Prostate gland (tissue), 2 donors: ENCODE measurements at regions not wholly inside any gene's neighbourhood (a gene's known extent, or its start where the extent isn't known, plus 50 kb on each side); places are given as distances from the start of the nearest gene placed in this dataset.

Experiments
- DNase-seq: peaks from one replicate; pipeline ENCODE4 v3.0.0-alpha.2; 2019; ENCODE audit warnings: low spot score
- H3K27ac ChIP-seq, 2 donors: fragments of 200-600 bp; sonication (generic); 2 replicates each; pipeline ENCODE4 v1.5.1; 2017 to 2019
- H3K27me3 ChIP-seq: fragments of 200-600 bp; sonication (generic); replicated peaks from 2 replicates; pipeline ENCODE4 v1.5.1; 2019; ENCODE audit not compliant: insufficient read depth
- H3K36me3 ChIP-seq, 2 donors: fragments of 200-600 bp; sonication (generic); 1 replicate in 1 of 2; 2 replicates in 1 of 2; pipeline versions ENCODE4 v1.5.1 to v1.8.1; 2017 to 2019
- H3K4me1 ChIP-seq: fragments of 200-600 bp; sonication (generic); replicated peaks from 2 replicates; pipeline ENCODE4 v1.5.1; 2019
- H3K4me3 ChIP-seq, 2 donors: fragments of 200-600 bp; sonication (generic); 2 replicates each; pipeline ENCODE4 v1.5.1; 2017 to 2019
- H3K9me3 ChIP-seq: fragments of 200-600 bp; sonication (generic); 2 replicates; pipeline ENCODE4 v1.5.1; 2017
- CTCF ChIP-seq, 4 experiments: fragments of 200-600 bp in 2 of 4; fragments of 450-650 bp in 2 of 4; sonication (generic) in 2 of 4; IDR thresholded peaks; 1 replicate in 3 of 4; 2 replicates in 1 of 4; pipeline ENCODE4 v1.5.1; 2016 to 2019; ENCODE audit warnings: antibody characterized with exemption in 4 of 4, mild to moderate bottlenecking in 2 of 4, moderate library complexity in 2 of 4
- POLR2A ChIP-seq: fragments of 450-650 bp; IDR thresholded peaks from one replicate; pipeline ENCODE4 v1.6.1; 2016; ENCODE audit warnings: antibody characterized with exemption, mild to moderate bottlenecking
- POLR2AphosphoS5 ChIP-seq: sonication (generic); formaldehyde crosslinking; IDR thresholded peaks from one replicate; pipeline ENCODE4 v1.6.1; 2017; ENCODE audit warnings: antibody characterized with exemption
- WGBS: methylation state at CpG from one replicate; pipeline ENCODE4 v1.1.5; 2018; 5-methylcytosine and 5-hydroxymethylcytosine counted together
- intact Hi-C: fragments of 100-400 bp; cut with DNase I; formaldehyde crosslinking; loops from one replicate; pipeline ENCODE4 v1.14.2; 2022

GRCh38 chr3:25863011-25863415 lies 73.1 kb downstream of the OXSM start:
- TF ChIP-seq POLR2AphosphoS5 = no peak
- TF ChIP-seq CTCF (IDR thresholded peaks at IDR 0.05) = no peak
- TF ChIP-seq POLR2A = no peak
- Histone ChIP-seq H3K27ac (no peak overlapping the region), H3K36me3 (no peaks in the 10 kb centered on the region), H3K4me3 (no peak overlapping the region), H3K27me3 (no peaks in the 10 kb centered on the region), H3K9me3 (no peaks in the 10 kb centered on the region), H3K4me1 (no peaks in the 10 kb centered on the region)
- no peak for DNase-seq
- WGBS = 80% methylated on average over 3 of the region's 3 CpGs
- intact Hi-C loops = no loop called here

- WGBS = 45% methylated on average over 3 of the region's 3 CpGs
- Histone ChIP-seq H3K4me3 (no peak overlapping the region), H3K9me3 (no peaks in the 10 kb centered on the region), H3K27ac (no peak overlapping the region), H3K4me1 (no peaks in the 10 kb centered on the region), H3K27me3 (no peaks in the 10 kb centered on the region), H3K36me3 (no peaks in the 10 kb centered on the region)
- DNase-seq = no peak
- intact Hi-C loops = no loop called here
- TF ChIP-seq POLR2AphosphoS5 (no peak), POLR2A (no peak), CTCF (IDR thresholded peaks at IDR 0.05) (no peak)
Measured at GRCh38 chr3:25863416-25863959, 73.6 kb downstream of the OXSM start.

GRCh38 chr3:25870452-25870851 lies 80.6 kb downstream of the OXSM start:
- Histone ChIP-seq H3K36me3 (no peaks in the 10 kb centered on the region), H3K4me3 (no peak overlapping the region), H3K27ac (no peak overlapping the region), H3K27me3 (no peaks in the 10 kb centered on the region), H3K9me3 (no peaks in the 10 kb centered on the region), H3K4me1 (no peaks in the 10 kb centered on the region)
- DNase-seq = no peak
- intact Hi-C loops = no loop called here
- TF ChIP-seq CTCF (IDR thresholded peaks at IDR 0.05) (no peak), POLR2AphosphoS5 (no peak), POLR2A (no peak)

- WGBS = 84% methylated on average over 3 of the region's 3 CpGs
- Histone ChIP-seq H3K36me3 (no peaks in the 10 kb centered on the region), H3K4me3 (no peak overlapping the region), H3K27ac (no peak overlapping the region), H3K9me3 (no peaks in the 10 kb centered on the region), H3K4me1 (no peaks in the 10 kb centered on the region), H3K27me3 (no peaks in the 10 kb centered on the region)
- intact Hi-C loops = no loop called here
- TF ChIP-seq CTCF (IDR thresholded peaks at IDR 0.05) (no peak), POLR2AphosphoS5 (no peak), POLR2A (no peak)
- DNase-seq = no peak
Measured at GRCh38 chr3:25872200-25872877, 82.4 kb downstream of the OXSM start.

GRCh38 chr3:25883492-25883891 lies 93.6 kb downstream of the OXSM start:
- no peaks in the 10 kb centered on the region for H3K9me3 ChIP-seq
- H3K4me3 ChIP-seq = no peak overlapping the region
- DNase-seq = no peak
- intact Hi-C loops = no loop called here
- no peak overlapping the region for H3K27ac ChIP-seq
- H3K4me1 ChIP-seq = no peaks in the 10 kb centered on the region
- 93% methylated on average over 1 of the region's 1 CpG for WGBS
- no peaks in the 10 kb centered on the region for H3K36me3 ChIP-seq
- no peaks in the 10 kb centered on the region for H3K27me3 ChIP-seq
- TF ChIP-seq POLR2AphosphoS5 (no peak), POLR2A (no peak), CTCF (IDR thresholded peaks at IDR 0.05) (no peak)
